Thyroid gland (tissue), 4 donors: ENCODE measurements at regions not wholly inside any gene's neighbourhood (a gene's known extent, or its start where the extent isn't known, plus 50 kb on each side); places are given as distances from the start of the nearest gene placed in this dataset.

ENCODE experiments used
- DNase-seq, 2 donors: peaks; one replicate each; pipeline ENCODE4 v3.0.0-alpha.2; 2019
- H3K27ac ChIP-seq, 3 donors: fragments of 200-600 bp; sonication (generic); 1 replicate in 2 of 3; 2 replicates in 1 of 3; pipeline ENCODE4 v1.5.1; 2016 to 2019; ENCODE audit warnings: mild to moderate bottlenecking in 1 of 3, moderate library complexity in 1 of 3
- H3K27me3 ChIP-seq: fragments of 200-600 bp; sonication (generic); one replicate; pipeline ENCODE4 v1.5.1; 2019
- H3K36me3 ChIP-seq, 2 donors: fragments of 200-600 bp; sonication (generic); one replicate each; pipeline ENCODE4 v1.5.1; 2016 to 2019
- H3K4me1 ChIP-seq, 2 donors: fragments of 200-600 bp; sonication (generic); one replicate each; pipeline ENCODE4 v1.5.1; 2017 to 2019
- H3K4me3 ChIP-seq, 3 donors: fragments of 200-600 bp; sonication (generic); replicated peaks in 1 of 3; 1 replicate in 2 of 3; 2 replicates in 1 of 3; pipeline ENCODE4 v1.5.1; 2016; ENCODE audit warnings: mild to moderate bottlenecking in 1 of 3
- H3K9me3 ChIP-seq: fragments of 200-600 bp; sonication (generic); one replicate; pipeline ENCODE4 v1.5.1; 2017
- CTCF ChIP-seq, 6 experiments: fragments of 200-600 bp in 3 of 6; fragments of 450-650 bp in 3 of 6; sonication (generic) in 3 of 6; IDR thresholded peaks; one replicate each; pipeline ENCODE4 v1.5.1; 2016 to 2019; ENCODE audit warnings: antibody characterized with exemption in 6 of 6, mild to moderate bottlenecking in 2 of 6, inconsistent platforms in 1 of 6, moderate library complexity in 1 of 6
- POLR2A ChIP-seq, 2 donors: fragments of 450-650 bp; IDR thresholded peaks; one replicate each; pipeline ENCODE4 v1.6.1; 2017; ENCODE audit warnings: antibody characterized with exemption in 2 of 2, mild to moderate bottlenecking in 2 of 2, moderate library complexity in 1 of 2
- WGBS, 2 donors: methylation state at CpG; one replicate each; pipeline ENCODE4 v1.1.5; 2017; 5-methylcytosine and 5-hydroxymethylcytosine counted together
- intact Hi-C: fragments of 100-400 bp; cut with DNase I; formaldehyde crosslinking; loops from one replicate; pipeline ENCODE4 v1.15.1; 2023

DNA sequence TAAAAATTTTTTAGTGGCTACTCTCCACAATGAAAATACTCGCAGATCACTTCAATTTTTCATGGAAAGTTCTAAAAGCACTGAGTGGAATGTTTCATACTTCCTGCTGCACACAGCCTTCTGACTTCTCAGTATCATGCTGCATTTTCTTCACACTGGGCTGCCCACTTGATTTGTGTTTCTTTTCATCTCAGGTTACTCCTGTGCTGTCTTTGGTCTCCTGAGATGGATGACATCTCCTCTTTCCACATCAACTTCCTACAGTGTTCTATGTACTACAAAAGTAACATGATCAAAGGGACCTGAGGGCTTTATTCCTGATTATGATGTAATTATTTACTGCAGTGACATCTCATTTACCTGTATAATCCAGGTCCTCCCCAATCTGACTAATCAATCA lies 927.7 kb downstream of the ROBO2 start:
- TF ChIP-seq POLR2A (IDR thresholded peaks at IDR 0.05) = no peak
- no peak for TF ChIP-seq CTCF (IDR thresholded peaks at IDR 0.05)
- DNase-seq = no peak
- Histone ChIP-seq H3K27me3 (no peaks in the 10 kb centered on the region), H3K4me3 (no peak overlapping the region), H3K36me3 (no peaks in the 10 kb centered on the region), H3K4me1 (no peaks in the 10 kb centered on the region), H3K9me3 (no peaks in the 10 kb centered on the region), H3K27ac (no peak overlapping the region)
- 67 to 69% methylated on average over 1 of the region's 1 CpG for WGBS, 2 donors
- intact Hi-C loops = no loop called here

- no peak overlapping the region for H3K27ac ChIP-seq
- TF ChIP-seq CTCF (IDR thresholded peaks at IDR 0.05) (no peak), POLR2A (IDR thresholded peaks at IDR 0.05) (no peak)
- no peaks in the 10 kb centered on the region for H3K9me3 ChIP-seq
- H3K27me3 ChIP-seq = no peaks in the 10 kb centered on the region
- no peak for DNase-seq
- intact Hi-C loops = no loop called here
- H3K4me3 ChIP-seq = no peak overlapping the region
- H3K36me3 ChIP-seq = no peaks in the 10 kb centered on the region
- H3K4me1 ChIP-seq = no peaks in the 10 kb centered on the region
These were observed 936.2 kb downstream of the ROBO2 start for GRCh38 chr3:77976079-77976478.

- Histone ChIP-seq H3K4me1 (peaks cover 4 to 6% of the 10 kb centered on the region in 2 donors), H3K27me3 (no peaks in the 10 kb centered on the region), H3K27ac (no peak overlapping the region), H3K4me3 (no peak overlapping the region), H3K36me3 (no peaks in the 10 kb centered on the region), H3K9me3 (no peaks in the 10 kb centered on the region)
- intact Hi-C loops = no loop called here
- TF ChIP-seq CTCF (IDR thresholded peaks at IDR 0.05) (no peak), POLR2A (IDR thresholded peaks at IDR 0.05) (no peak)
- 100% methylated on average over 2 of the region's 4 CpGs; no CpG with 5 or more reads in 1 of the 2 donors for WGBS, 2 donors
- no peak for DNase-seq
These were observed 963.2 kb downstream of the ROBO2 start for GRCh38 chr3:78003090-78003489.

DNA sequence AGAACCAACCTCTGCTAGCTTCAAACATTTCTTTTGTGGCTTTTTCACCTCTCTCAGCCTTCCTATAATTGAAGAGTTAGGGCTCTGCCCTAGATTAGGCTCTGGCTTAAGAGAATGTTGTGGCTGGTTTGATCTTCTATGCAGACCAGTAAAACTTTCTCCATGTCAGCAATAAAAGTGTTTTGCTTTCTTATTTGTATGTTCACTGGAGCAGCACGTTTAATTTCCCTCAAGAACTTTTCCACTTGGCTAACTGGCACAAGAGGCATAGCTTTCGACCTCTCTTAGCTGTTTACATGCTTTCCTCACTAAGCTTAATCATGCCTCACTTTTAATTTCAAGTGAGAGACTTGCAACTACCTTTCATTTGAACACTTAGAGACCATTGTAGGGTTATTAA lies 964.7 kb downstream of the ROBO2 start:
- Histone ChIP-seq H3K27me3 (no peaks in the 10 kb centered on the region), H3K36me3 (no peaks in the 10 kb centered on the region), H3K27ac (peak overlapping the region; percentile 23 to 79 (median 64)), H3K4me3 (no peak overlapping the region), H3K4me1 (peaks cover 4 to 6% of the 10 kb centered on the region in 2 donors), H3K9me3 (no peaks in the 10 kb centered on the region)
- intact Hi-C loops = no loop called here
- peak; percentile 42 to 53 for DNase-seq
- WGBS, 2 donors = 25 to 35% methylated on average over 2 of the region's 2 CpGs
- TF ChIP-seq CTCF (IDR thresholded peaks at IDR 0.05) (no peak), POLR2A (IDR thresholded peaks at IDR 0.05) (no peak)

DNA sequence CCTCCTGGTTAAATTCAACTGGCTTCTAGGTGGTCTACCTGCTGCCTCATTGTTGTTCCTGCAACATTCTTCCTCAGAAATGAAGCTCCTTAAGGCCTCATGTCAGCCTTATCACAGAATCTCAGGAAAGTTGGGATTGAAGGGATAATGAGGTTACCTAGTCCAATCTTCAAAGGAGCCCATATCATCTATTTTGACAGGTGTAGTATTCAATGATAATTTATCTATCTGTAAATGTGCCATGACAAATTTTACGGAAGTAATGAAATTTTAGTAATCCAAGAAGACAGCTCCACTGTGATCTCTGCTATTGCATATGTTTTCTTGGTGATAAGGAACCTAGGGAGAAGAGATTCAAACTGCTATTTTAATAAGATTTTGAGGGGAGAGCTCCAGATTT lies 973.8 kb downstream of the ROBO2 start:
- H3K9me3 ChIP-seq = no peaks in the 10 kb centered on the region
- intact Hi-C loops = no loop called here
- WGBS, 2 donors = 86 to 96% methylated on average over 1 of the region's 1 CpG
- H3K36me3 ChIP-seq = no peaks in the 10 kb centered on the region
- H3K4me3 ChIP-seq = no peak overlapping the region
- no peak for TF ChIP-seq CTCF (IDR thresholded peaks at IDR 0.05)
- TF ChIP-seq POLR2A (IDR thresholded peaks at IDR 0.05) = no peak
- H3K27me3 ChIP-seq = no peaks in the 10 kb centered on the region
- no peak overlapping the region for H3K27ac ChIP-seq
- DNase-seq = no peak
- H3K4me1 ChIP-seq = peaks cover 0 to 4% of the 10 kb centered on the region in 2 donors
